Hepatocyte (in vitro differentiated cells): ENCODE measurements at regions not wholly inside any gene's neighbourhood (a gene's known extent, or its start where the extent isn't known, plus 50 kb on each side); places are given as distances from the start of the nearest gene placed in this dataset.

Source experiments
- DNase-seq: peaks from one replicate; pipeline ENCODE4 v3.0.0-alpha.2; 2016; ENCODE audit warnings: low spot score
- H2AFZ ChIP-seq: fragments of 200-600 bp; sonication (generic); 2 replicates; pipeline ENCODE4 v1.6.0; 2016; ENCODE audit warnings: antibody characterized with exemption, mild to moderate bottlenecking
- H3K27ac ChIP-seq: fragments of 200-600 bp; sonication (generic); 2 replicates; pipeline ENCODE4 v1.5.1; 2016; ENCODE audit warnings: mild to moderate bottlenecking
- H3K27me3 ChIP-seq: fragments of 200-600 bp; sonication (generic); 2 replicates; pipeline ENCODE4 v1.6.1; 2016
- H3K36me3 ChIP-seq: fragments of 200-600 bp; sonication (generic); replicated peaks from 2 replicates; pipeline ENCODE4 v1.5.1; 2016; ENCODE audit warnings: low read depth; ENCODE audit not compliant: insufficient read depth
- H3K4me1 ChIP-seq: fragments of 200-600 bp; sonication (generic); 2 replicates; pipeline ENCODE4 v1.5.1; 2016; ENCODE audit warnings: mild to moderate bottlenecking, moderate library complexity; ENCODE audit not compliant: insufficient read depth
- H3K4me2 ChIP-seq: fragments of 200-600 bp; sonication (generic); 2 replicates; pipeline ENCODE4 v1.6.0; 2016
- H3K4me3 ChIP-seq: fragments of 200-600 bp; sonication (generic); 2 replicates; pipeline ENCODE4 v1.5.1; 2016; ENCODE audit warnings: mild to moderate bottlenecking
- H3K79me2 ChIP-seq: fragments of 200-600 bp; sonication (generic); 2 replicates; pipeline ENCODE4 v1.6.0; 2017; ENCODE audit warnings: mild to moderate bottlenecking
- H3K9me2 ChIP-seq: fragments of 200-600 bp; sonication (generic); replicated peaks from 2 replicates; pipeline ENCODE4 v1.6.0; 2017; ENCODE audit warnings: mild to moderate bottlenecking; ENCODE audit not compliant: insufficient read depth
- H3K9me3 ChIP-seq: fragments of 200-600 bp; sonication (generic); 2 replicates; pipeline ENCODE4 v1.5.1; 2016; ENCODE audit warnings: low read depth, mild to moderate bottlenecking
- H4K20me1 ChIP-seq: fragments of 200-600 bp; sonication (generic); 2 replicates; pipeline ENCODE4 v1.6.0; 2016; ENCODE audit warnings: mild to moderate bottlenecking; ENCODE audit not compliant: insufficient read depth, poor library complexity, severe bottlenecking
- EZH2 ChIP-seq: fragments of 200-600 bp; sonication (generic); IDR thresholded peaks from 2 replicates; pipeline ENCODE4 v1.6.1; 2016; ENCODE audit warnings: antibody characterized with exemption, mild to moderate bottlenecking, borderline replicate concordance
- EZH2phosphoT487 ChIP-seq: fragments of 200-600 bp; sonication (generic); IDR thresholded peaks from one replicate; pipeline ENCODE4 v1.6.1; 2018; ENCODE audit warnings: antibody characterized with exemption, mild to moderate bottlenecking, low read depth, moderate library complexity; ENCODE audit not compliant: unreplicated experiment, severe bottlenecking
- WGBS: methylation state at CpG from one replicate; pipeline ENCODE4 v1.1.6; 2016; ENCODE audit warnings: low lambda C conversion rate; ENCODE audit errors: missing lambda C conversion rate; 5-methylcytosine and 5-hydroxymethylcytosine counted together
- TF ChIP-seq, protein P1 (sequence below): fragments of 200-600 bp; sonication (generic); IDR thresholded peaks from 2 replicates; pipeline ENCODE4 v1.5.1; 2016; ENCODE audit warnings: antibody characterized with exemption, mild to moderate bottlenecking; ENCODE audit not compliant: poor library complexity

DNA sequence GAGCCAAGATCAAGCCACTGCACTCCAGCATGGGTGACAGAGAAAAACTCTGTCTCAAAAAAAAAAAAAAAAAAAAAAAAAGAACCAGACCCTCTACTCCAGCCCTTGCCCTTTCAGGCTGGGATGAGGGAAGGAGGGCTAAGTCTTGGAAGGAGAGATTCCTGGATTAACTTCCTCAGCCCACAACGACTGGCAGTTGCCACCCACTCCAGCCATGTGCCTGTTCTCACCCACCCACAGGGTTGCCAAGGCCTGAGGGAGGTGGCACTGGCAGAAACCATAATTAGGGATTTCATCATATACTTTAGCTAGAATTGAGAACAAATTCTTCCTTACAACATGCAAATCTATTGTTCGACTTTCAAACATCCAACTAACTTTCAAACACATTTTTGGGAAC is 87.8 kb upstream of the SLC30A5 start:
- H2AFZ ChIP-seq, result no peak overlapping the region
- H3K36me3 ChIP-seq, result no peaks in the 10 kb centered on the region
- no peaks in the 10 kb centered on the region for H3K4me1 ChIP-seq
- no peak for DNase-seq
- H3K4me3 ChIP-seq, result no peak overlapping the region
- H3K27ac ChIP-seq, result no peak overlapping the region
- TF ChIP-seq EZH2 (no peak), EZH2phosphoT487 (no peak)
- TF ChIP-seq, protein P1, sequence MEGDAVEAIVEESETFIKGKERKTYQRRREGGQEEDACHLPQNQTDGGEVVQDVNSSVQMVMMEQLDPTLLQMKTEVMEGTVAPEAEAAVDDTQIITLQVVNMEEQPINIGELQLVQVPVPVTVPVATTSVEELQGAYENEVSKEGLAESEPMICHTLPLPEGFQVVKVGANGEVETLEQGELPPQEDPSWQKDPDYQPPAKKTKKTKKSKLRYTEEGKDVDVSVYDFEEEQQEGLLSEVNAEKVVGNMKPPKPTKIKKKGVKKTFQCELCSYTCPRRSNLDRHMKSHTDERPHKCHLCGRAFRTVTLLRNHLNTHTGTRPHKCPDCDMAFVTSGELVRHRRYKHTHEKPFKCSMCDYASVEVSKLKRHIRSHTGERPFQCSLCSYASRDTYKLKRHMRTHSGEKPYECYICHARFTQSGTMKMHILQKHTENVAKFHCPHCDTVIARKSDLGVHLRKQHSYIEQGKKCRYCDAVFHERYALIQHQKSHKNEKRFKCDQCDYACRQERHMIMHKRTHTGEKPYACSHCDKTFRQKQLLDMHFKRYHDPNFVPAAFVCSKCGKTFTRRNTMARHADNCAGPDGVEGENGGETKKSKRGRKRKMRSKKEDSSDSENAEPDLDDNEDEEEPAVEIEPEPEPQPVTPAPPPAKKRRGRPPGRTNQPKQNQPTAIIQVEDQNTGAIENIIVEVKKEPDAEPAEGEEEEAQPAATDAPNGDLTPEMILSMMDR, result no peak
- no peaks in the 10 kb centered on the region for H3K27me3 ChIP-seq
- WGBS, result 89% methylated on average over 2 of the region's 2 CpGs
- no peaks in the 10 kb centered on the region for H3K79me2 ChIP-seq
- no peak overlapping the region for H3K4me2 ChIP-seq
- H3K9me3 ChIP-seq, result no peaks in the 10 kb centered on the region
- no peaks in the 10 kb centered on the region for H4K20me1 ChIP-seq
- H3K9me2 ChIP-seq, result no peaks in the 10 kb centered on the region

DNA sequence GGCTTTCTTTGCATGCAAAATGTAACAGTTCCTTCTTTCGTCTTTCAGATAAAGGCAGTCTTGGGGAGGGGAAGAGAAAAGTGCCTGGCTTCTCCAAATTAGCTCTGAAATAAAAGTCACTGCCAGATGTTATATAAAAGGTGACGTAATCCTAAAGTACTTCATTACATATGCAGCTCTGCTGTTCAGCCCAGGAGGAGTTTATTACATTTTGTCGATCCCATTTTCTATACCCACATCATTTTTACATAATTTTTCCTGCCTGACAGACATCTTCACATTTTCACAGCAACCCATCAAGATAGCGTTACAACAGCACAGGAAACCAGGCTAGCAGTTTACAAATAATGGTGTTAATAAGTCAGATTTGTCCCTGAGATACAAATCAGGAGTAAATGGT is 86.7 kb upstream of the SLC30A5 start:
- 79% methylated on average over 4 of the region's 4 CpGs for WGBS
- no peaks in the 10 kb centered on the region for H3K9me2 ChIP-seq
- no peaks in the 10 kb centered on the region for H3K27me3 ChIP-seq
- TF ChIP-seq, protein P1, result no peak
- TF ChIP-seq EZH2, result no peak
- TF ChIP-seq EZH2phosphoT487, result no peak
- no peak overlapping the region for H3K4me3 ChIP-seq
- no peaks in the 10 kb centered on the region for H3K9me3 ChIP-seq
- no peaks in the 10 kb centered on the region for H3K4me1 ChIP-seq
- no peak overlapping the region for H3K4me2 ChIP-seq
- no peaks in the 10 kb centered on the region for H4K20me1 ChIP-seq
- DNase-seq, result no peak
- no peak overlapping the region for H2AFZ ChIP-seq
- H3K36me3 ChIP-seq, result no peaks in the 10 kb centered on the region
- no peaks in the 10 kb centered on the region for H3K79me2 ChIP-seq
- no peak overlapping the region for H3K27ac ChIP-seq

DNA sequence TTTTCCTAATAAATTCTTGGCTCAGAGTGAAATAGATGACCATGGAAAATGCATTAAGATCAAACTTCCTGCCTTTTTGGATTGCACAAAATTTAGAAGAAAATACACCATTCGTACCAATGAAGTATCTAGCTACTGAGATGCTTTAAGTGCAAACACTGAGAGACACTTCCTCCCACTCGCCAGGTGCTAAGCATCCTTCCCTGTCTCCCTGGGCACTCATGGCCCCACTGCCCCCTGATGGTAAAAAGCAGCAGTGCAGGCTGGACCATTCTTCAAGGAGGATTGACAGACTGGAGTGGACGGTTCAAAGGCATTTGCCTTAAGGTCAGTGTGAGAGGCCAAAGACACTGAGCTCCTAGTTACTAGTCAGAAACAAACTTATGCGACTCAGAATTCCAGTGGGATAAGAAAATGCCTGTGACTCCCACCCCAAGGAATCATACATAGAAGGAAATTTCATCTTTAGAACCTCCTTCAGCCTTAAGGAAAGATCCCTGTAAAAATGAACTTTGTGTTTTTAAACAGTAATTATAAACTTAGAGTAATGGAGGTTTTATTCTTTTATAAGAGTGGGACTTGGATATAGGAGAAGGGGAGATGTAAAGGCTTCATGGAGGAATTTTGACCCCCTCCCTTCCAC is 86.0 kb upstream of the SLC30A5 start:
- Histone ChIP-seq H3K36me3 (no peaks in the 10 kb centered on the region), H3K4me1 (no peaks in the 10 kb centered on the region), H3K9me2 (no peaks in the 10 kb centered on the region), H4K20me1 (no peaks in the 10 kb centered on the region), H3K27me3 (no peaks in the 10 kb centered on the region), H3K4me3 (no peak overlapping the region), H2AFZ (no peak overlapping the region), H3K79me2 (no peaks in the 10 kb centered on the region), H3K4me2 (no peak overlapping the region), H3K27ac (no peak overlapping the region), H3K9me3 (no peaks in the 10 kb centered on the region)
- peak; percentile 83 for DNase-seq
- whole genome bisulfite sequencing, result 17% methylated on average over 4 of the region's 4 CpGs
- TF ChIP-seq EZH2phosphoT487 (no peak), EZH2 (no peak)
- TF ChIP-seq, protein P1, result peak; percentile 84

DNA sequence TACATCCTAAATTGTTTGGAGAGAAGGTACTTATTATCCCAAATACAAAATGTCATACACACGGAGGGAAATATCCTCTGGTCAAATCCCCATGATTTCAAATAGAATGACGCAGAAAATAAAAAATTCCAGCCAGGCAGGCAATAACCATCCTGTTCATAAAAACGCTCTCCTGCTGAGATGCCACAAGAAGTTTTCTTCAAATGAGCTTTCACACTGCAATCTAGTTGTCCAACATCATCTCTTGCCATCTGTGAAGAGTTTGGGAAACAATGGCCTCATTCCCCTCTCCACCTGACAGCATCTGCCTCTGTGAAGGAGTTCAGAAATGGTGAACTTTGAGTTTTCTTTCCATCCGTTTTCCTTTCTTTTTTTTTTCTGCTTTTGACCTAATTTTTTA is 83.3 kb upstream of the SLC30A5 start:
- H3K79me2 ChIP-seq, result no peaks in the 10 kb centered on the region
- H3K4me2 ChIP-seq, result no peak overlapping the region
- no peaks in the 10 kb centered on the region for H3K9me3 ChIP-seq
- H3K4me3 ChIP-seq, result no peak overlapping the region
- 82% methylated on average over 4 of the region's 4 CpGs for WGBS
- no peak for TF ChIP-seq EZH2phosphoT487
- TF ChIP-seq, protein P1, result no peak
- no peak for TF ChIP-seq EZH2
- no peak for DNase-seq
- H3K36me3 ChIP-seq, result no peaks in the 10 kb centered on the region
- H3K27me3 ChIP-seq, result no peaks in the 10 kb centered on the region
- no peaks in the 10 kb centered on the region for H3K9me2 ChIP-seq
- no peak overlapping the region for H2AFZ ChIP-seq
- no peaks in the 10 kb centered on the region for H4K20me1 ChIP-seq
- H3K4me1 ChIP-seq, result no peaks in the 10 kb centered on the region
- no peak overlapping the region for H3K27ac ChIP-seq
